ENCODE measurements at regions not wholly inside any gene's neighbourhood (a gene's known extent, or its start where the extent isn't known, plus 50 kb on each side); places are given as distances from the start of the nearest gene placed in this dataset.

DNA sequence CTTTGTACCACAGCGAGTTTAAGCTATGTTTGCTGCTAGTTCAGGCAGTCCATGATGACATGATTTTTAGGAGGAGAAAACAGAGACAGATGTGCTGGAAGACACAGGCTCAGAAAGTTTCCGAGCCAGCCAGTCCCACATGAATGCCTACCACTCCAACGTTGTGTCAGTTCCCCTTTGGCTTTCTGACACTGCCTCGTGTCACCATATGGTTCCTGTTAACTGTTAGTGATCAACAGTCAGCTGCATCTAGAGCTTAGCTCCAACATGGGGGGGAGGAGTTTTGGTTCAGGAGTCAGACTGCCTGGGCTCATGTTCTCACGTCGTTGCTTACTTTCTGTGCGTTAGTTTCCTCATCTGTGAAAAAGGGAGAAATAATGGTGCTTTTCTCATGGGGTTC lies 343.7 kb downstream of the MID1IP1 start:
- Histone ChIP-seq H3K9me2 (ENCODE audit: insufficient read depth, low read length) (no peaks in the 10 kb centered on the region), H3K79me2 (replicated peaks; ENCODE audit: insufficient read depth, low read length) (no peaks in the 10 kb centered on the region), H2AFZ (ENCODE audit: low read depth, low read length) (no peak overlapping the region), H3K27me3 (ENCODE audit: insufficient read depth, low read depth, low read length) (no peaks in the 10 kb centered on the region), H3K9me3 (ENCODE audit: low read length) (no peaks in the 10 kb centered on the region), H3K27ac (ENCODE audit: low read length) (no peak overlapping the region), H3F3A (ENCODE audit: insufficient read depth, low read length, poor library complexity, severe bottlenecking) (no peaks in the 10 kb centered on the region), H3K4me2 (ENCODE audit: low read length) (no peak overlapping the region), H4K20me1 (ENCODE audit: insufficient read depth) (no peaks in the 10 kb centered on the region), H3K36me3 (ENCODE audit: insufficient read depth, low read length) (no peaks in the 10 kb centered on the region), H3K4me3 (ENCODE audit: low read length) (no peak overlapping the region), H3K9ac (ENCODE audit: low read length) (no peak overlapping the region)
- TF ChIP-seq POLR2AphosphoS5 (IDR thresholded peaks at IDR 0.05), result no peak
- TF ChIP-seq, protein P1, sequence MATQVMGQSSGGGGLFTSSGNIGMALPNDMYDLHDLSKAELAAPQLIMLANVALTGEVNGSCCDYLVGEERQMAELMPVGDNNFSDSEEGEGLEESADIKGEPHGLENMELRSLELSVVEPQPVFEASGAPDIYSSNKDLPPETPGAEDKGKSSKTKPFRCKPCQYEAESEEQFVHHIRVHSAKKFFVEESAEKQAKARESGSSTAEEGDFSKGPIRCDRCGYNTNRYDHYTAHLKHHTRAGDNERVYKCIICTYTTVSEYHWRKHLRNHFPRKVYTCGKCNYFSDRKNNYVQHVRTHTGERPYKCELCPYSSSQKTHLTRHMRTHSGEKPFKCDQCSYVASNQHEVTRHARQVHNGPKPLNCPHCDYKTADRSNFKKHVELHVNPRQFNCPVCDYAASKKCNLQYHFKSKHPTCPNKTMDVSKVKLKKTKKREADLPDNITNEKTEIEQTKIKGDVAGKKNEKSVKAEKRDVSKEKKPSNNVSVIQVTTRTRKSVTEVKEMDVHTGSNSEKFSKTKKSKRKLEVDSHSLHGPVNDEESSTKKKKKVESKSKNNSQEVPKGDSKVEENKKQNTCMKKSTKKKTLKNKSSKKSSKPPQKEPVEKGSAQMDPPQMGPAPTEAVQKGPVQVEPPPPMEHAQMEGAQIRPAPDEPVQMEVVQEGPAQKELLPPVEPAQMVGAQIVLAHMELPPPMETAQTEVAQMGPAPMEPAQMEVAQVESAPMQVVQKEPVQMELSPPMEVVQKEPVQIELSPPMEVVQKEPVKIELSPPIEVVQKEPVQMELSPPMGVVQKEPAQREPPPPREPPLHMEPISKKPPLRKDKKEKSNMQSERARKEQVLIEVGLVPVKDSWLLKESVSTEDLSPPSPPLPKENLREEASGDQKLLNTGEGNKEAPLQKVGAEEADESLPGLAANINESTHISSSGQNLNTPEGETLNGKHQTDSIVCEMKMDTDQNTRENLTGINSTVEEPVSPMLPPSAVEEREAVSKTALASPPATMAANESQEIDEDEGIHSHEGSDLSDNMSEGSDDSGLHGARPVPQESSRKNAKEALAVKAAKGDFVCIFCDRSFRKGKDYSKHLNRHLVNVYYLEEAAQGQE (IDR thresholded peaks at IDR 0.05; ENCODE audit: borderline replicate concordance), result no peak
- no peak for TF ChIP-seq SMC3 (conservative IDR thresholded peaks at IDR 0.05; ENCODE audit: poor library complexity)
- TF ChIP-seq, protein P2, sequence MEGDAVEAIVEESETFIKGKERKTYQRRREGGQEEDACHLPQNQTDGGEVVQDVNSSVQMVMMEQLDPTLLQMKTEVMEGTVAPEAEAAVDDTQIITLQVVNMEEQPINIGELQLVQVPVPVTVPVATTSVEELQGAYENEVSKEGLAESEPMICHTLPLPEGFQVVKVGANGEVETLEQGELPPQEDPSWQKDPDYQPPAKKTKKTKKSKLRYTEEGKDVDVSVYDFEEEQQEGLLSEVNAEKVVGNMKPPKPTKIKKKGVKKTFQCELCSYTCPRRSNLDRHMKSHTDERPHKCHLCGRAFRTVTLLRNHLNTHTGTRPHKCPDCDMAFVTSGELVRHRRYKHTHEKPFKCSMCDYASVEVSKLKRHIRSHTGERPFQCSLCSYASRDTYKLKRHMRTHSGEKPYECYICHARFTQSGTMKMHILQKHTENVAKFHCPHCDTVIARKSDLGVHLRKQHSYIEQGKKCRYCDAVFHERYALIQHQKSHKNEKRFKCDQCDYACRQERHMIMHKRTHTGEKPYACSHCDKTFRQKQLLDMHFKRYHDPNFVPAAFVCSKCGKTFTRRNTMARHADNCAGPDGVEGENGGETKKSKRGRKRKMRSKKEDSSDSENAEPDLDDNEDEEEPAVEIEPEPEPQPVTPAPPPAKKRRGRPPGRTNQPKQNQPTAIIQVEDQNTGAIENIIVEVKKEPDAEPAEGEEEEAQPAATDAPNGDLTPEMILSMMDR (IDR thresholded peaks at IDR 0.05; ENCODE audit: poor library complexity, severe bottlenecking), result no peak
- TF ChIP-seq MXI1 (conservative IDR thresholded peaks at IDR 0.05; ENCODE audit: poor library complexity, severe bottlenecking), result no peak
- no peak for TF ChIP-seq RAD21 (conservative IDR thresholded peaks at IDR 0.05)
- TF ChIP-seq EZH2 (IDR thresholded peaks at IDR 0.05; ENCODE audit: borderline replicate concordance, insufficient read depth, low read length, poor library complexity, severe bottlenecking), result no peak
- no peak for TF ChIP-seq TAF1 (IDR thresholded peaks at IDR 0.05; ENCODE audit: low read depth)
- TF ChIP-seq EP300 (conservative IDR thresholded peaks at IDR 0.05; ENCODE audit: poor library complexity, severe bottlenecking), result no peak

DNA sequence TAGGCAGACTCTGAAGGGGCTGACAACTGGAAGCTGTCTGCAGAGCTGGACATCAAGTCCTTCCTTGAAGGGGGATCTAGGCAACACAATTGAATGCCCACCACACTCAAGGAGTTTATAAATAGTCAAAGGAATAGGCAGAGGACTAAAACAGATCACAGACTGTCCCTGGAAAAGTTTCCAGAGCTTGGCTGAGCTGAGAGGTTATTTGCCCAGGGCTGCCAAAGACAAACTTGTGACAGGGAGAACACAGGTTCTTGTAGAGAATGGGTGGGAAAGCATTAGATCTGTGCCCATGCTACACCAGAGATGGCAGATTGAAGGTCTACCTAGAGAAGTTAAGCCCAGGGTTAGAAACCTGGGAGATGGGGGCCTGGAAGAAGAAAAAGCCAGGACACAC lies 344.6 kb downstream of the MID1IP1 start:
- no peaks in the 10 kb centered on the region for H3K9me2 ChIP-seq (ENCODE audit: insufficient read depth, low read length)
- no peak for TF ChIP-seq MXI1 (conservative IDR thresholded peaks at IDR 0.05; ENCODE audit: poor library complexity, severe bottlenecking)
- TF ChIP-seq SMC3 (conservative IDR thresholded peaks at IDR 0.05; ENCODE audit: poor library complexity), result no peak
- TF ChIP-seq, protein P2 (IDR thresholded peaks at IDR 0.05; ENCODE audit: poor library complexity, severe bottlenecking), result no peak
- TF ChIP-seq, protein P1 (IDR thresholded peaks at IDR 0.05; ENCODE audit: borderline replicate concordance), result no peak
- TF ChIP-seq TAF1 (IDR thresholded peaks at IDR 0.05; ENCODE audit: low read depth), result no peak
- TF ChIP-seq RAD21 (conservative IDR thresholded peaks at IDR 0.05), result no peak
- no peak for TF ChIP-seq EP300 (conservative IDR thresholded peaks at IDR 0.05; ENCODE audit: poor library complexity, severe bottlenecking)
- H3K4me3 ChIP-seq (ENCODE audit: low read length), result no peak overlapping the region
- H3K9me3 ChIP-seq (ENCODE audit: low read length), result no peaks in the 10 kb centered on the region
- H3K36me3 ChIP-seq (ENCODE audit: insufficient read depth, low read length), result no peaks in the 10 kb centered on the region
- no peak overlapping the region for H3K27ac ChIP-seq (ENCODE audit: low read length)
- H3F3A ChIP-seq (ENCODE audit: insufficient read depth, low read length, poor library complexity, severe bottlenecking), result no peaks in the 10 kb centered on the region
- H2AFZ ChIP-seq (ENCODE audit: low read depth, low read length), result no peak overlapping the region
- no peaks in the 10 kb centered on the region for H3K27me3 ChIP-seq (ENCODE audit: insufficient read depth, low read depth, low read length)
- H3K4me2 ChIP-seq (ENCODE audit: low read length), result no peak overlapping the region
- no peak overlapping the region for H3K9ac ChIP-seq (ENCODE audit: low read length)
- H4K20me1 ChIP-seq (ENCODE audit: insufficient read depth), result no peaks in the 10 kb centered on the region
- no peaks in the 10 kb centered on the region for H3K79me2 ChIP-seq (replicated peaks; ENCODE audit: insufficient read depth, low read length)
